K562 (cell line): ENCODE measurements at regions not wholly inside any gene's neighbourhood (a gene's known extent, or its start where the extent isn't known, plus 50 kb on each side); places are given as distances from the start of the nearest gene placed in this dataset.

Experiments
- ATAC-seq: fragments of 200-7000 bp; cut with Tn5 transposase; 3 replicates; pipeline ENCODE4 v1.9.1; 2020; ENCODE audit warnings: moderate library complexity
- BruUV-seq: library from RNA; stranded (reverse); fragments of 400-500 nt; replicated peaks from 2 replicates; lab custom pipeline; 2021; lab: Mats Ljungman, UMichigan
- CTCF ChIA-PET: fragments of 300-600 bp; formaldehyde crosslinking; extraction: SDS; loops from one replicate; lab custom pipeline; 2021; ENCODE audit warnings: low intra/inter-chr PET ratio; lab: Yijun Ruan, JAX
- POLR2A ChIA-PET: fragments of 300-600, 350-650 bp; sonication (Branson Sonifier 250); formaldehyde crosslinking; extraction: SDS; loops from one replicate; lab custom pipeline; 2021; ENCODE audit warnings: antibody characterized with exemption, inconsistent platforms; lab: Yijun Ruan, JAX
- DNase-seq, 4 experiments: peaks; one replicate each; pipeline versions ENCODE4 v3.0.0 to v3.0.0-alpha.2; 2011 to 2018; ENCODE audit warnings: low spot score in 3 of 4, mixed read lengths in 3 of 4; ENCODE audit errors: extremely low read depth in 1 of 4
- FAIRE-seq: peaks from 2 replicates; lab custom pipeline; 2011; peaks lifted over from hg19 to GRCh38; lab: Jason Lieb, UNC
- H2AFZ ChIP-seq: 2 replicates; pipeline ENCODE4 v1.6.0; 2011; ENCODE audit warnings: low read depth, low read length, control low read depth, inconsistent platforms
- H3K27ac ChIP-seq: fragments of 200-600 bp; 3 replicates; pipeline ENCODE4 v1.8.0; 2011; ENCODE audit warnings: low read depth, mild to moderate bottlenecking, control low read depth, inconsistent platforms, low read length, moderate library complexity, mixed read lengths; ENCODE audit errors: extremely low read depth
- H3K27me3 ChIP-seq, 2 experiments: fragments of 300-600 bp in 1 of 2; 2 replicates in 1 of 2; 3 replicates in 1 of 2; pipeline versions ENCODE4 v1.6.0 to v1.8.0; 2011; ENCODE audit warnings: inconsistent platforms in 2 of 2, low read length in 2 of 2, mild to moderate bottlenecking in 1 of 2, mixed read lengths in 1 of 2, moderate library complexity in 1 of 2; ENCODE audit not compliant: control insufficient read depth in 2 of 2, insufficient read depth in 2 of 2
- H3K36me3 ChIP-seq: fragments of 300-600 bp; 3 replicates; pipeline ENCODE4 v1.8.0; 2011; ENCODE audit warnings: mild to moderate bottlenecking, low read length, inconsistent platforms; ENCODE audit not compliant: control insufficient read depth, insufficient read depth
- H3K4me1 ChIP-seq, 2 experiments: fragments of 200-600 bp in 1 of 2; replicated peaks in 1 of 2; 2 replicates in 1 of 2; 3 replicates in 1 of 2; pipeline versions ENCODE4 v1.5.1 to v1.8.0; 2011; ENCODE audit warnings: inconsistent platforms in 2 of 2, low read length in 2 of 2, mild to moderate bottlenecking in 1 of 2, mixed read lengths in 1 of 2, moderate library complexity in 1 of 2; ENCODE audit not compliant: control insufficient read depth in 2 of 2, insufficient read depth in 2 of 2
- H3K4me2 ChIP-seq: 2 replicates; pipeline ENCODE4 v1.6.1; 2011; ENCODE audit warnings: low read length, control low read depth, inconsistent platforms, mixed read lengths; ENCODE audit not compliant: insufficient read depth
- H3K4me3 ChIP-seq: fragments of 200-600 bp; sonication (generic), shearing (Covaris generic); 2 replicates; pipeline ENCODE4 v1.5.1; 2016; ENCODE audit warnings: control low read depth, inconsistent platforms
- H3K79me2 ChIP-seq: fragments of 200-600 bp; 3 replicates; pipeline ENCODE4 v1.8.0; 2011; ENCODE audit warnings: low read length, inconsistent platforms; ENCODE audit not compliant: control insufficient read depth, insufficient read depth
- H3K9ac ChIP-seq, 2 experiments: 2 replicates each; pipeline versions ENCODE4 v1.6.0 to v1.6.1; 2011; ENCODE audit warnings: low read depth in 2 of 2, low read length in 2 of 2, control low read depth in 1 of 2, inconsistent platforms in 1 of 2, mild to moderate bottlenecking in 1 of 2, mixed read lengths in 1 of 2; ENCODE audit not compliant: insufficient read depth in 1 of 2
- H3K9me1 ChIP-seq: one replicate; pipeline ENCODE4 v1.6.0; 2011; ENCODE audit warnings: inconsistent platforms, mild to moderate bottlenecking, low read length, moderate library complexity; ENCODE audit not compliant: control insufficient read depth, insufficient read depth
- H3K9me3 ChIP-seq: replicated peaks from 2 replicates; pipeline ENCODE4 v1.5.1; 2011; ENCODE audit warnings: low read depth, low read length, inconsistent platforms; ENCODE audit not compliant: control insufficient read depth, insufficient read depth
- H4K20me1 ChIP-seq: replicated peaks from 2 replicates; pipeline ENCODE4 v1.6.1; 2011; ENCODE audit warnings: low read length, inconsistent platforms, mixed read lengths; ENCODE audit not compliant: control insufficient read depth, insufficient read depth
- CBFA2T2 ChIP-seq: fragments of 450-650 bp; conservative IDR thresholded peaks from 2 replicates; pipeline ENCODE4 v1.6.1; 2017; ENCODE audit warnings: mild to moderate bottlenecking
- KDM1A ChIP-seq, 2 experiments: fragments of 450-650 bp; IDR thresholded peaks; 2 replicates each; pipeline ENCODE4 v1.6.1; 2016; ENCODE audit warnings: mild to moderate bottlenecking in 2 of 2
- KLF16 ChIP-seq: IDR thresholded peaks from 2 replicates; pipeline ENCODE4 v1.6.1; 2016; ENCODE audit warnings: antibody characterized with exemption
- PML ChIP-seq: IDR thresholded peaks from 2 replicates; pipeline ENCODE4 v1.6.1; 2012; ENCODE audit warnings: low read length, inconsistent platforms
- RAD51 ChIP-seq: fragments of 450-650 bp; IDR thresholded peaks from 2 replicates; pipeline ENCODE4 v1.7.1; 2016; ENCODE audit warnings: low read depth, mild to moderate bottlenecking, borderline replicate concordance
- SIN3A ChIP-seq, 2 experiments: fragments of 150-350 bp in 1 of 2; IDR thresholded peaks; 2 replicates each; pipeline ENCODE4 v1.6.1; 2011 to 2016; ENCODE audit warnings: borderline replicate concordance in 2 of 2, low read depth in 2 of 2, low read length in 2 of 2, mild to moderate bottlenecking in 2 of 2, moderate library complexity in 2 of 2; ENCODE audit not compliant: control insufficient read depth in 1 of 2
- SMC3 ChIP-seq: conservative IDR thresholded peaks from 2 replicates; pipeline ENCODE4 v1.6.1; 2011; ENCODE audit warnings: low read depth, low read length, improper control_type of control experiment; ENCODE audit not compliant: insufficient read depth
- SP2 ChIP-seq: IDR thresholded peaks from 2 replicates; pipeline ENCODE4 v1.6.1; 2011; ENCODE audit warnings: mild to moderate bottlenecking, low read depth, low read length, moderate library complexity; ENCODE audit not compliant: poor library complexity, severe bottlenecking; ENCODE audit errors: extremely low read depth
- ZSCAN32 ChIP-seq: fragments of 450-650 bp; formaldehyde crosslinking; IDR thresholded peaks from 2 replicates; pipeline ENCODE4 v1.4.0; 2020; ENCODE audit warnings: mild to moderate bottlenecking, moderate library complexity
- WGBS: fragments of 100-300 bp; shearing (Covaris generic); methylation state at CpG from one replicate; pipeline ENCODE4 v1.1.6; 2016; ENCODE audit warnings: low coverage, mixed read lengths; ENCODE audit not compliant: insufficient coverage; ENCODE audit errors: missing lambda C conversion rate; 5-methylcytosine and 5-hydroxymethylcytosine counted together
- in situ Hi-C: fragments of 300-500 bp; cut with MboI; formaldehyde crosslinking; loops from 4 replicates; pipeline ENCODE4 v1.15.0; 2018; ENCODE audit warnings: inconsistent platforms, mixed read lengths
- intact Hi-C: fragments of 100-400 bp; cut with micrococcal nuclease; formaldehyde crosslinking; loops from 2 replicates; pipeline ENCODE4 v1.14.2; 2022
- TF ChIP-seq, protein P1 (sequence below): sonication (generic); formaldehyde crosslinking; IDR thresholded peaks from 2 replicates; pipeline ENCODE4 v1.8.0; 2022; ENCODE audit warnings: mild to moderate bottlenecking, low read depth, missing genetic modification reagents
- TF ChIP-seq, protein P2 (sequence below): fragments of 200-800 bp; sonication (Bioruptor generic); IDR thresholded peaks from 2 replicates; pipeline ENCODE4 v1.6.1; 2017; ENCODE audit warnings: missing genetic modification characterization, missing compliant biosample characterization

DNA sequence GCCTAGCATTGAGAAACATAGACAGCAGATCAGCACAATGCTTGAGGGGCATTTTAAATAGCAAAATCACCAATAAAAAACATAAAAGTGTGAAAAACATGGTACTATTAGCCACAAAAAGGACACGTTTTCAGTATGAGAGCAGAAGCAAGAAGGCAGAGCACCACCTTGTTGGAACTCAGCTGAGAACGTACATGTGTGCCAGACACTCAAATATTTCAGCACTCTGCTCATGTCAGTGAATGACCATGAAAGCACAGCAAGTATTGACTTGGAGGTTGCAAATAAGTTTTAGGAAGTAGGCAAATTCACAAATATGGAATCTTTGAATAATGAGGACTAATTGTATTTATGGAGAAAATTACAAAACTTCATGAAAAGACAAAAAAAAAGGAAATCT lies 193.4 kb upstream of the PKN2 start:
- intact Hi-C loops, result no loop called here
- BruUV-seq, result no TSS peak
- H3K36me3 ChIP-seq, result no peaks in the 10 kb centered on the region
- no peak for FAIRE-seq
- no peak overlapping the region for H3K4me3 ChIP-seq
- no peaks in the 10 kb centered on the region for H3K79me2 ChIP-seq
- ATAC-seq, result no peak
- no peaks in the 10 kb centered on the region for H4K20me1 ChIP-seq
- in situ Hi-C loops, result no loop called here
- H3K9ac ChIP-seq, result no peak overlapping the region
- H3K9me3 ChIP-seq, result no peaks in the 10 kb centered on the region
- no peaks in the 10 kb centered on the region for H3K9me1 ChIP-seq
- H3K4me1 ChIP-seq, result no peaks in the 10 kb centered on the region
- no peak overlapping the region for H3K4me2 ChIP-seq
- H2AFZ ChIP-seq, result no peak overlapping the region
- ChIA-PET CTCF (no interaction called here), POLR2A (no interaction called here)
- no peaks in the 10 kb centered on the region for H3K27me3 ChIP-seq
- no peak for DNase-seq
- H3K27ac ChIP-seq, result no peak overlapping the region
- TF ChIP-seq SP2 (no peak), RAD51 (no peak), KLF16 (no peak), SMC3 (no peak), SIN3A (IDR thresholded peaks at IDR 0.05; ENCODE audit: borderline replicate concordance in 2 of 2, control insufficient read depth in 1 of 2, low read depth in 2 of 2, low read length in 2 of 2) (no peak), PML (no peak), KDM1A (IDR thresholded peaks at IDR 0.05) (no peak), ZSCAN32 (CRISPR knock-in tag) (no peak), CBFA2T2 (no peak)
- TF ChIP-seq, protein P1, sequence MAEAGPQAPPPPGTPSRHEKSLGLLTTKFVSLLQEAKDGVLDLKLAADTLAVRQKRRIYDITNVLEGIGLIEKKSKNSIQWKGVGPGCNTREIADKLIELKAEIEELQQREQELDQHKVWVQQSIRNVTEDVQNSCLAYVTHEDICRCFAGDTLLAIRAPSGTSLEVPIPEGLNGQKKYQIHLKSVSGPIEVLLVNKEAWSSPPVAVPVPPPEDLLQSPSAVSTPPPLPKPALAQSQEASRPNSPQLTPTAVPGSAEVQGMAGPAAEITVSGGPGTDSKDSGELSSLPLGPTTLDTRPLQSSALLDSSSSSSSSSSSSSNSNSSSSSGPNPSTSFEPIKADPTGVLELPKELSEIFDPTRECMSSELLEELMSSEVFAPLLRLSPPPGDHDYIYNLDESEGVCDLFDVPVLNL, result no peak
- TF ChIP-seq, protein P2, sequence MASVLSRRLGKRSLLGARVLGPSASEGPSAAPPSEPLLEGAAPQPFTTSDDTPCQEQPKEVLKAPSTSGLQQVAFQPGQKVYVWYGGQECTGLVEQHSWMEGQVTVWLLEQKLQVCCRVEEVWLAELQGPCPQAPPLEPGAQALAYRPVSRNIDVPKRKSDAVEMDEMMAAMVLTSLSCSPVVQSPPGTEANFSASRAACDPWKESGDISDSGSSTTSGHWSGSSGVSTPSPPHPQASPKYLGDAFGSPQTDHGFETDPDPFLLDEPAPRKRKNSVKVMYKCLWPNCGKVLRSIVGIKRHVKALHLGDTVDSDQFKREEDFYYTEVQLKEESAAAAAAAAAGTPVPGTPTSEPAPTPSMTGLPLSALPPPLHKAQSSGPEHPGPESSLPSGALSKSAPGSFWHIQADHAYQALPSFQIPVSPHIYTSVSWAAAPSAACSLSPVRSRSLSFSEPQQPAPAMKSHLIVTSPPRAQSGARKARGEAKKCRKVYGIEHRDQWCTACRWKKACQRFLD (CRISPR knock-in tag), result no peak
- 0% methylated on average over 2 of the region's 2 CpGs for WGBS
